ENCODE measurements at regions not wholly inside any gene's neighbourhood (a gene's known extent, or its start where the extent isn't known, plus 50 kb on each side); places are given as distances from the start of the nearest gene placed in this dataset.

DNA sequence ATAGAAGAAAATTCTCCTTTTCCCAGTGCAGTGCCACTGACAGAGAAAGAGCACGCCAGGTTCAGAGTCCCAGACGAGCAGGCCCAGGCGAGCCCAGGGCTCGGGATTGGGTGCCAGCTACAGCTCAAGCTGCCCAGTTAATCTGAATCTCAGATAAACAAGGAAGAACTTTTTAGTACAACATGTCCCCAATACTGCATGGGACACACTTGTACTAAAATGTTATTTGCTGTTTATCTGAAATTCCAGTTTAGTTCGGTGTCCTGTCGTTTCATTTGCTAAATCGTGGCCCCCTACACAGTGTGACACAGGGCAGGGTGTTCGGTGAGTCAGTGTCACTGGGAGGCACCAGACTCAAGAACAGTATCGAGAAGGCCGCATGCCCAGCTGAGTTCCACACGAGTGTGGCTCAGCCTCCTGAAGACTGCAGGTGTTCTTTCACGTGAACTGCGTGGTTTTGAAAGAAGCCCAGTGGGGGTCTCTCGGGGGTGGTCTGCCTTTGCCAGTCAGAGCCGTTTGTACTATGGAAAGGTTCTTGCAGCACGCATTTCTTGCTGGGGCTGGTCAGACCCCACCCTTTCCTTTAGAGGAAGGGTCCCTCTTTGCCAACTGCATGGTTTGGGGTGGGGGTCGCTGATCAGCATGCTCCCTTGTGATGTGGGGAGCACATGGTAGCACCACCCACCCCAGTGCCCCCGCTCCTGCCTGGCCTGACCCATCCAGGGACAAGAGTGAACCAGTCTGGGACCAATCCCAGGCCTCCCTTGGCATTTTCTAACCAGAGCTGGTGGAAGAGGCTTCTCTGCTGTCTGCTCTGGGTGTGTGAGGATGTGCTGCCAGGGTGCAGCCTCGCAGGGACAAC lies 115.6 kb upstream of the B3GAT1 start:
- H3K36me3 ChIP-seq (ENCODE audit: control insufficient read depth, insufficient read depth, low read length), result no peaks in the 10 kb centered on the region
- no peak overlapping the region for H3K4me2 ChIP-seq (ENCODE audit: low read length)
- H3K9ac ChIP-seq, result no peak overlapping the region
- TF ChIP-seq, protein P1, sequence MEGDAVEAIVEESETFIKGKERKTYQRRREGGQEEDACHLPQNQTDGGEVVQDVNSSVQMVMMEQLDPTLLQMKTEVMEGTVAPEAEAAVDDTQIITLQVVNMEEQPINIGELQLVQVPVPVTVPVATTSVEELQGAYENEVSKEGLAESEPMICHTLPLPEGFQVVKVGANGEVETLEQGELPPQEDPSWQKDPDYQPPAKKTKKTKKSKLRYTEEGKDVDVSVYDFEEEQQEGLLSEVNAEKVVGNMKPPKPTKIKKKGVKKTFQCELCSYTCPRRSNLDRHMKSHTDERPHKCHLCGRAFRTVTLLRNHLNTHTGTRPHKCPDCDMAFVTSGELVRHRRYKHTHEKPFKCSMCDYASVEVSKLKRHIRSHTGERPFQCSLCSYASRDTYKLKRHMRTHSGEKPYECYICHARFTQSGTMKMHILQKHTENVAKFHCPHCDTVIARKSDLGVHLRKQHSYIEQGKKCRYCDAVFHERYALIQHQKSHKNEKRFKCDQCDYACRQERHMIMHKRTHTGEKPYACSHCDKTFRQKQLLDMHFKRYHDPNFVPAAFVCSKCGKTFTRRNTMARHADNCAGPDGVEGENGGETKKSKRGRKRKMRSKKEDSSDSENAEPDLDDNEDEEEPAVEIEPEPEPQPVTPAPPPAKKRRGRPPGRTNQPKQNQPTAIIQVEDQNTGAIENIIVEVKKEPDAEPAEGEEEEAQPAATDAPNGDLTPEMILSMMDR (IDR thresholded peaks at IDR 0.05), result no peak
- no peaks in the 10 kb centered on the region for H3K4me1 ChIP-seq
- no peaks in the 10 kb centered on the region for H3K9me3 ChIP-seq (ENCODE audit: control insufficient read depth, low read length)
- no peak overlapping the region for H3K27ac ChIP-seq
- no peak overlapping the region for H2AFZ ChIP-seq
- no peaks in the 10 kb centered on the region for H3K79me2 ChIP-seq
- no peak overlapping the region for H3K4me3 ChIP-seq (ENCODE audit: low read depth, low read length)
- H3K27me3 ChIP-seq (ENCODE audit: control insufficient read depth, insufficient read depth, low read length), result no peaks in the 10 kb centered on the region

DNA sequence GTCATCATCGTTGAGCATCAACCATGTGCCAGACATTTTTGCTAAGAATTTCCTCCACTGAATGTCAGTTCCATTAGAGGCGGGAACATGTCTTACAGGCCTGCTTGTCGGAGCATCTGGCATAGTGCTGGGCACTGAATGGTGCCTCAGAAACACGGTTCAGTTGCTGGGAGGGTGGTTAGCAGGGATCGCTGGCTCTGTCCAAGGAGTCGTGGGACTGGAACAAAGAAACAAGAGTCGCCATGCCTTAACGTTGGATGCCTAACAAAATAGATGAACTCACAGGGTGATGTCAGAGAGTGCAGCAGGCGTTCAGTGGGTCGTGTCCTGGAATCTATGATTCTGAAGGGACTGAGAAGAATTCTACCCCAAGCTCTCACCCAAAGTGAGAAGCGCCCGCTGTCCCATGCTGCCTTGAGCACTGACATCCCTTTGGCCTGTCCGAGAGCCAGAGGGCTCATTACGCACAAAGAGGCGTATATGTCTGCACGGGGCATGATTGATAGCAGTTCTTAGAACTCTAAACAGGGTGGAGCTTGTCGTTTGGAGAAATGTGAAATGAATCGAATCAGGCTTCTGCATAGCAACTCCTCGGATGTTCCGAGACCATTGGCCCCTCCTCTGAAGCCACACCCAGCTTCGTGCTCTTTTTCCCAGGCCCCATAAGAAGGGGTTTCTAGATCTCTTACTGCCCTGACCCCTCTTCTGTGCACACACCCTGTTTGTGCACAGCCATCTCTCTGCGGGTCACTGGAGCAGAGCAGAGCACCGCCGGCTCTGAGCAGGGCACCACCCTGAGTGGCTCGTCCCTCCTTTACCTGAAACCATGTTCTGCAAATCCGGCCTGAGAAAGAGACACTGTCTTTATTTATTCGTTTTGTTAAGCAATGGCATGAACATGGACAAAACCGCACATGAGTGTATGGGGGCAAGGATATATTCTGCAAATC lies 113.1 kb upstream of the B3GAT1 start:
- TF ChIP-seq, protein P1 (IDR thresholded peaks at IDR 0.05), result no peak
- Histone ChIP-seq H3K36me3 (ENCODE audit: control insufficient read depth, insufficient read depth, low read length) (no peaks in the 10 kb centered on the region), H3K9ac (no peak overlapping the region), H3K27me3 (ENCODE audit: control insufficient read depth, insufficient read depth, low read length) (no peaks in the 10 kb centered on the region), H2AFZ (no peak overlapping the region), H3K4me3 (ENCODE audit: low read depth, low read length) (no peak overlapping the region), H3K9me3 (ENCODE audit: control insufficient read depth, low read length) (no peaks in the 10 kb centered on the region), H3K4me2 (ENCODE audit: low read length) (no peak overlapping the region), H3K79me2 (no peaks in the 10 kb centered on the region), H3K4me1 (no peaks in the 10 kb centered on the region), H3K27ac (no peak overlapping the region)

DNA sequence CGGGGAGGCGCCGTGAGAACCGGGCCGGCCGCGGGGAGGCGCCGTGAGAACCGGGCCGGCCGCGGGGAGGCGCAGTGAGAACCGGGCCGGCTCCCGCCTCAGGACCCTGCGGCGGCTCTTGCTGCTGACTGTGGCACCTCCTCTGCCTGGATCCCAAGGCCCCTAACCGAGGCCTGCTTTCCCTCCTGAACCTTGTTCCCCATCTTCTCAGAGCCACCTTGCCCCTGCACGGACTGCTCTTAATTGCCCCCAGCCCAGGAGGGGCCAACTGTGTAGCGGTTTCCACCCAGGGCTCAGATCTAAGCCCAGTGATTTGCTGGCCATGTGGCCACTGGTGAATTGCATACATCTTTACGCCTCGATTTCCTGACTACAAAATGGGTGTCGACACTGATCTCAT lies 112.2 kb upstream of the B3GAT1 start:
- Histone ChIP-seq H3K9me3 (ENCODE audit: control insufficient read depth, low read length) (no peaks in the 10 kb centered on the region), H3K36me3 (ENCODE audit: control insufficient read depth, insufficient read depth, low read length) (no peaks in the 10 kb centered on the region), H2AFZ (no peak overlapping the region), H3K27me3 (ENCODE audit: control insufficient read depth, insufficient read depth, low read length) (no peaks in the 10 kb centered on the region), H3K27ac (no peak overlapping the region), H3K79me2 (no peaks in the 10 kb centered on the region), H3K4me3 (ENCODE audit: low read depth, low read length) (no peak overlapping the region), H3K4me2 (ENCODE audit: low read length) (no peak overlapping the region), H3K4me1 (no peaks in the 10 kb centered on the region), H3K9ac (no peak overlapping the region)
- TF ChIP-seq, protein P1 (IDR thresholded peaks at IDR 0.05), result no peak

DNA sequence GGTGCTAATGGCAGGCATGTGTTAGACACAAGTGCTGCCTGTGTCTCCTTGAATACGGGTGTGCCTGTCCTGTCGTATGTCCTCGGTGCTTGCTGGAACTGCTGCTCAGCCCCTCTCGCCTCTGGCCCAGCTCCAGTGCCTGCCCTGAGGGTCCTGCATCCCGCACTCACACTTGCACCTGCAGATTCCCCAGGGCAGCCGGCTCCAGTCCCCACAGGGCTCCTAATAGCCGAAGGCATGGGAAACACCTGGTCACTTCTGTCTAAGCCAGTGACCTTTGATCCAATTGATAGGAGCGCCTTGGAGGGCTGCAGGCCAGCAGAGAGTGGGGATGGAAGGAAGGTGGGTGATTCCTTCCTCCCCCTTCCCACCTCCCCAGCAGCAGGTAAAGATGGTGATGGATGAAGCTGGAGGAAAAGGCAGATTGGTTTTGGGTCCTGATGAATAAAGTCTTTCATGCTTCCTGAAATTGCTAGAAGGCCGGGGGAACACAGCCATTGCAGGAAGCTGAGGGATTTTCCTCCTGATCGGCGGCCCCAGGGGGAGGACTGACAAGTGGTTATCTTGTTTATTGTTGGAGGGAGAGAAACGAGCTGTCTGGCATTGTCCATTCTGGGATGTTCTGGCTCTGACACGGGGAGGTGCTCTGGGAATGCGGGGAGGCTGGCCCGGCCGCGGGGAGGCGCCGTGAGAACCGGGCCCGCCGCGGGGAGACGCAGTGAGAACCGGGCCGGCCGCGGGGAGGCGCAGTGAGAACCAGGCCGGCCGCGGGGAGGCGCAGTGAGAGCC lies 110.9 kb upstream of the B3GAT1 start:
- no peaks in the 10 kb centered on the region for H3K9me3 ChIP-seq (ENCODE audit: control insufficient read depth, low read length)
- H3K4me3 ChIP-seq (ENCODE audit: low read depth, low read length), result no peak overlapping the region
- no peaks in the 10 kb centered on the region for H3K27me3 ChIP-seq (ENCODE audit: control insufficient read depth, insufficient read depth, low read length)
- H2AFZ ChIP-seq, result no peak overlapping the region
- H3K4me2 ChIP-seq (ENCODE audit: low read length), result no peak overlapping the region
- H3K4me1 ChIP-seq, result no peaks in the 10 kb centered on the region
- no peak overlapping the region for H3K9ac ChIP-seq
- TF ChIP-seq, protein P1 (IDR thresholded peaks at IDR 0.05), result no peak
- H3K79me2 ChIP-seq, result no peaks in the 10 kb centered on the region
- H3K27ac ChIP-seq, result no peak overlapping the region
- no peaks in the 10 kb centered on the region for H3K36me3 ChIP-seq (ENCODE audit: control insufficient read depth, insufficient read depth, low read length)

Data from parathyroid adenoma (tissue), 2 donors.